GM18870 (cell line): ENCODE measurements at regions not wholly inside any gene's neighbourhood (a gene's known extent, or its start where the extent isn't known, plus 50 kb on each side); places are given as distances from the start of the nearest gene placed in this dataset.
A peak's percentile ranks its signal among the peaks of the same experiment; 100 is the strongest.
"Not testable (repeated sequence)": the region's sequence is repeated elsewhere in the genome, so short reads cannot be mapped to it uniquely, and the experiment has no call there.

Source experiments
- ATAC-seq: cut with Tn5 transposase; IDR thresholded peaks from one replicate; pipeline ENCODE4 v1.9.1; 2021; ENCODE audit warnings: moderate library complexity; ENCODE audit not compliant: unreplicated experiment

DNA sequence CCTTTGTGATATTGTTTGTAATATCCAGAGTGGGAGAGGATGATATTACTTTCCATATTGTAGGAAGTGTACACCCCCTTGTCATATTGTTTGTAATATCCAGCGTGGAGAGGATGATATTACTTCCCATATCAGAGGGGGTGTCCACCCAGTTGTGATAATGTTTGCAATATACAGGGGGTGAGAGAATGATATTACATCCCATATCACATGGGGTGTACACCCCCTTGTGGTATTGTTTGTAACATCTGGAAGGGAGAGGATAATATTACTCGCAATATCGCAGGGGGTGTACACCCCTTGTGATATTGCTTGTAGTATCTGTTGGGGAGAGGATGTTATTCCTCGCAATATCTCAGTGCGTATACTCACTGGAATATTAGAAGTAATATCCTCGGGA, 61.5 kb downstream of the PRSS23 start:
- ATAC-seq = no peak

DNA sequence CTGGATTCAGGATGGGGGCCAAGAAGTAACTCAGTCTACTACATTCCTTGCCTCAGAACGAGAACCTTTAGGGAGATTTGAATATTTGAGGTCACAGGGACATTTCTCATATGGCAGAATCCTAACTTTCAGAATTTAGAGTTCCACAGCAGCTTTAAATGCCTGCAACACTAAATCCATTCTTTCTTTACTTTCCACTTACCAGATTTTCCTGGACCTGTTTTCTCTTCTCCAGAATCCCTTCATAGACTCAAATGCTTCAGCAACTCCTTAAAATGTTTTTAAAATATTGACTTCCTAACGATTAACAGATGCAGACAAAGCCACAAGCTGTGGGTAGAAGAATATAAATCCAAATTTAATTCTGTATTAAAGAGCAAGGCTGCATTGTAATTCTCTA, 63.1 kb downstream of the PRSS23 start:
- ATAC-seq = no peak

DNA sequence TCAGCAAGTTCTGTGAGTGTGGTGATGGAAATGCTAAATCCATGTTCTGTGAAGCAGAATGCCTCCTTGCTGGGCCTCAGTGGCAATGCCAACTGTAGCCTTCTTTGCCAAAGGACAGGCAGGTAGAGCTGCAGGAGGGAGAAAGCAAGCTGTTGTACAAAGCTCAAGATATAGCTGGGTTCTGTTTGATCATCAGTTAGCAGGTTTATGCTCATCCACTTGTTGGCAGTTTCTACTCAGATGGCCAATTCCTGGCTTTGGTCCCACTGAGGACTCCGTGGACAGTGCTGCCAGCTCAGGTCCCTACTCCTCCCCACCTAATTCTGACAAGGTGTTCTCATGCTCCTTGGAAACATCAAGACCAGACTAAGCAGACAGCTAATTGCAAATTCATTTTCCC, 65.1 kb downstream of the PRSS23 start:
- ATAC-seq = no peak

DNA sequence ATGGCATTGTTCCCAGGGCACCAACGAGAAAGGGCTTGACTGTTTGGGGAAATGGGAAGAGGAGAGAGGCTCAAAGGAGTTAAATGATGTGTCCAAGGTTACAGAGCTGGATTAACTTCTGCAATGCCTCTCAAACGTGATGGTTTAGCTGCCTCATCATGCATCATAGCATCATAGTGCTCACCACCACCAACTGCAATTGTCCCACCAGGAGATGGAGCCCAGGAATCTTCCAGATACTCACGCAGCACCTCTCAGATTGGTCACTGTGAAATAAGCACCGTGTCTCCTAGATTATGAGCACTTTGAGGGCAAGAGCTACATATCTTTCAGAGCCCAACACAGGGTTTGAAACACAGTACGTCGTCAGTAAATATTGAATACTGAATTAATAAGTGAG, 69.2 kb downstream of the PRSS23 start:
- peak; percentile 16 for ATAC-seq

DNA sequence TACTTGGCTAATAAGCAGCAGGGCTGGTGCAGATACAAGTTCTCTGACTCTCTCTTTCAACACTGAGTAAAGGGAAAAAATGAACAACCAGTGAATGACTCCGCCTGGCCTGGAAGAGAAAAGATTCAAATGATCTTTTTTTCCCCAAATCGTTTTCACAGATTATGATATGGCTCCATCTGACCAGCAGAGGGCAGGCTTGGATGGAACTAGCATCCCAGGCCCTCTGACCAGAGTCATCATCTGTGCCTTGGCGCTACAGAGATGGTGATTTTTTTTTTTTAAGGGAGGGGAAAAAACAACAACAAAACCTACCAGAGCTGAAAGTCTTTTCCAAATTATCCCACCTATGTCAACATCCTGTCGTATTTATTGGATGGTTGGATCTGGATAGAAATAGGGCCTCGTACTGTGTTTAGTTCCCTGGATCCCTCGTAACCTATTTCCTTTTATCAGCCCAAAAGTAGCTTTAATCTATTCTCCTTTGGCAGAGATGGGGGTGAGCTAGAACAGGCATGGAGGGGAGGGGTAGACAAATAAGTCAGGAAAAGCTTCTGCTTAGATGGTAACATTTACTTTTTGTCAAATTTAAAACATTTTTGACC, 69.7 kb downstream of the PRSS23 start:
- ATAC-seq = peak; percentile 59

DNA sequence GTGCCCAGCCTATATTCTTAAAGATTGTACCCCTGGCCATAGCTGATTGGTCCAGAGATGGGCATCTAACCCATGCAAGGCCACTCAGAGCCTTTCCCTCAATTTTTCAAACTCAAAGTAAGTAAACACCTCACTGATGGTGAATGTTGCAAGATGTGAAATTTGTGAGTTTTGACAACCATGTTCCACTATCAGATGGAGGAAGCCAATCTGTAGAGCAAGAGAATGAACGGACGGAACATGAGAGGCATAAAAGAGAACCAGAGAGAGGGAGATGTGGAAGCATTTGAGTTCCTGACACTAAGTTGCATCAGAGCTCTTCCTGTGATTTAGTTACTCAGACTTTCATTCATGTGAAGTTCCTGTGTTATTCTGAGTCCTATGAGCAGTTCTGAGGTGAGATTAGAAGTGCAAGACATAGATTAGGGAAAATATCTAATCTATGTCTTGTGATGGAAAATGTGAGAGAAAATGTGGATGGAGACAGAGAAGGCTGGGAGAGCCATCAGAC, 73.3 kb downstream of the PRSS23 start:
- ATAC-seq = no peak

DNA sequence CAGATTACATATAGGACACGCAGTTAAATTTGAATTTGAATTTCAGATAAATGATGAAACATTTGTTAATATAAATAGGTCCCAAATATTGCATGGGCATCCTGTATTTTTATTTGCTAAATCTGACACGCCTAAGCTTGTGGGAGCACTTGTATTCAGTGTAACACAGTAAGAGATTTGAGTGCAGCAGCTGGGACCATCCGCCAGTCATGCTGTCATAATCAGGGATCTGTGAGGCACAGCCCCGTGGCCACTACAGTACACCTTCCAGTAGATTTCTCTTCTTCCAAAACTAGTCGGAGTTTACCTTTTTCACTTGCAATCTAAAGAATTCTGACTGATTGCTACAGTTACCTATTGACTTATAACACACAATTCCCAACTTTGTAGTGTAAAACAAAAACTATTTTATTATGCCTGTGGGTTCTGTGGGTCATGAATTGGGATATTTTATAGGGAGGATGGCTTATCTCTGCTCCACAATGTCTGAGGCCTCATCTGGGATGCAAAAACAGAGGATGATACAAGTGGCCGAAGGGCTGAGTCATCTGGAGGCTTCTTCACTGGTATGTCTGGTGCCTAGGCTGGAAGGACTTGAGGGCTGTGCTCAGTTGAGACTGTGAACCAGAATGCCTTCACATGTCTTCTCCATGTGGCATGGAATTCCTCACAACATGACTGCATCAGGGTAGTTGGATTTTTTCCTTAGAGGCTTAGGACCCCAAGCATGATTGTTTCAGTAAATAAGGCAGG, 74.1 kb downstream of the PRSS23 start:
- ATAC-seq = no peak

DNA sequence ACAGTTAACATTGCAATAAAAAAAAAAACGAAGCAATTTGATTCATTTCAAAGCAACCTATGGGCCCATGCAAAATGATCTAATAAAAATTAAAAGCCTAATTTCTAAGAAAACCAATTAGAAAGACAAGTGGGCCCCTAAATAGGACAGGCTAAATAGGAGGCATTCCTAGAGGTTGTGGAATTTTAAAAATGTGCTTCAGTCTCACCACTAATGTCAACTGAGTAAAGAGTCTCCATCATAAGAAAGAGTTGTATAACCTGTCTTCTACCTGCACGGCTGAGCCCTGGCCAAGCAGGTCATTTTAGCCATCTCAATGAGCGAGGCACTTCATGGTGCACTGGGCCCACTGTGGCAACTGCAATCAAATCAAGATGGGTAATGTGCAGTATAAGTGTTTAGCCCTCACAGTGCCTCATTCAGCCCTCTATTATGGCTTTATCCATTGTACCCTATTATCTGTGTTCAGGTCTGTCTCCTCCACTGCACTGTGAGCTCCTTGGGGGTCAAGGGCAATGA, 76.4 kb downstream of the PRSS23 start:
- no peak for ATAC-seq

DNA sequence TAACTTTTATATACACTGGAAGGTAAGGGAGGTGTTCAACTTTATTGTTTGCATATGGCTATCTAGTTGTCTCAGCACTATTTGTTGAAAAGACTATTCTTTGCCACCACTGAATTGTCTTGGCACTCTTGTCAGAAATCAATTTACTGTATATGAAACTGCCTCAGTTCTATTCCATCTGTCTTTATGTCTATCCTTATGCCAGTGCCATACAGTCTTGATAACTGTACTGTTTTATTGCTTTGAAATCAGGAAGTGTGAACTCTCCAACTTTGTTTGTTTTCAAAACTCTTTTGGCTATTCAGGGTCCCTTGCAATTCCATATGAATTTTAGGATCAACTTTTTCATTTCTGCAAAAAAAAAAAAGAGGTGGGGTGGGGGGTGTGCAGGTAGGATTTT, 77.2 kb downstream of the PRSS23 start:
- no peak for ATAC-seq

DNA sequence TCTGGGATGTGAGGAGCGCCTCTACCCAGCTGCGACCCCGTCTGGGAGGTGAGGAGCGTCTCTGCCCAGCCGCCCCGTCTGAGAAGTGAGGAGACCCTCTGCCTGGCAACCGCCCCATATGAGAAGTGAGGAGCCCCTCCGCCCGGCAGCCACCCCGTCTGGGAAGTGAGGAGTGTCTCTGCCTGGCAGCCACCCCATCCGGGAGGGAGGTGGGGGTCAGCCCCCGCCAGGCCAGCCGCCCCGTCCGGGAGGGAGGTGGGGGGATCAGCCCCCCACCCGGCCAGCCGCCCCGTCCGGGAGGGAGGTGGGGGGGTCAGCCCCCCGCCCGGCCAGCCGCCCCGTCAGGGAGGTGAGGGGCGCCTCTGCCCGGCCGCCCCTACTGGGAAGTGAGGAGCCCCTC, 76.0 kb downstream of the FZD4 start:
- not testable (repeated sequence) for ATAC-seq

DNA sequence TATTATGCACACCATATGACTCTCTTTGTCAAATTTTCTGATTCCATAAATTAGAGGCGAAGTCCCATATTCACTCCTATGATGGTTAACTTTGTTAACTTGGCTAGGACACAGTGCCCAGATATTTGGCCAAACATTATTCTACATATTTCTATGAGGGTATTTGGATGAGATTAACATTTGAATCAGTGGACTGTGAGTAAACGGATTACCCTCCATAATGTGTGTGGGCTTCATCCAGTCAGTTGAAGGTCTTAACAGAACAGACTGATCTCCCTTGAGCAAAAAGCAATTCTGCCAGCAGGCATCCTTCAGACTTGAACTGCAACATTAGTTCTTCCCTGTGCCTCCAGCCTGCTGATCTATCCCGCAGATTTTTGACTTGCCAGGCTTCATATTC, 69.9 kb downstream of the FZD4 start:
- no peak for ATAC-seq

DNA sequence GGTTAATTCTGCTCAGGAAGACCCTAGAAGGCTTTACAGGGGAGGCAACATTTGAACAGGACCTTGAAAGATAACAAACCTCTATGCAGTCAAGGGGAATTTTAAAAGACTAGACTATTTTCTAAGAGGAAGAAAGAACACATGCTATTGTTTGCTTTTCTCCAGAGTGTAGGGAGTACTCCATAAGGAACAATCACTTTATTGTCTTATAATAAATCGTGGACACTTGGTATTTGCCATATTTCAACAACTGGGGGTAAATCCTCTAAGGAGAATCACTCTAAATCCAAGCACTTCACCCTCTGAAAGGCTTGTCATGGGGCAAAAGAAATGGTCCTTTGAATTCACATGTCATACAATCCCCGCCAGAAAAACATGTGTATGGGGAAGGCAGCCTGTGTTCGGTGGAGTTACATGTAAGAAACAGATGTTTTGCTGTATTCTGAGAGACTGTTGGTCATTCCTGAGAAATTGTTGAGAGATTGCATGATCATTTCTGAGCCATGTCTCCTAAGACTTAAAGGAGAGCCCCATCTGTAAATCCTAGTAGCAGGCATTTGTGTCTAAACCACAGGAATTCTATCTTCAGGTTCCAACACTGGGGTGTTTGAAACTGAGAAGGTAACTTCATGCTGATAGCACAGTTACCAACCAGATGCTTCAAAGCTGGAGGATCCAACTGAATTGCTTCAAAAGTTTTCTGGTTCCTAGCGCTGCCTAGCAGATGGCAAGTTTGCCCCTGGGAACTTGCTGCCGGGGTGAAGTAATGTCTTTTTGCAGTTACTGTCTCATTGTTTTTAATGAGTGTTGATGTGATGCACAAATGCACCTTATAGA, 66.8 kb downstream of the FZD4 start:
- no peak for ATAC-seq

DNA sequence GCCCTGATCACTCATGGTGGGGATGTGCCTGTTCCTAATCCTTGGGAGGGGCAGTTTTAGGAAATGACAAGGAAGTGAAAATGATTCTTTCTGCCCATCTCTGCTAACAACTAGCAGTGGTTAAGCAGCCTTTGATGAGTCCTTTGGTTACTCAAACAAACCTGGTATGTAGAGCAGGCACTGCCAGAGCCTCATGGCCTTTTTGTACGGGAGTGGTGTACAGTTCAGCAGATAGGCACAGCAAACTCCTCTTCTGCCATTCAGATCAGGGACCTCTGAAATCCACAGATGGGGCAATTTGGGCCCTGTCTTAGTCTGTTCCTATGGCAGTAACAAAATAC, 66.2 kb downstream of the FZD4 start:
- ATAC-seq = no peak

DNA sequence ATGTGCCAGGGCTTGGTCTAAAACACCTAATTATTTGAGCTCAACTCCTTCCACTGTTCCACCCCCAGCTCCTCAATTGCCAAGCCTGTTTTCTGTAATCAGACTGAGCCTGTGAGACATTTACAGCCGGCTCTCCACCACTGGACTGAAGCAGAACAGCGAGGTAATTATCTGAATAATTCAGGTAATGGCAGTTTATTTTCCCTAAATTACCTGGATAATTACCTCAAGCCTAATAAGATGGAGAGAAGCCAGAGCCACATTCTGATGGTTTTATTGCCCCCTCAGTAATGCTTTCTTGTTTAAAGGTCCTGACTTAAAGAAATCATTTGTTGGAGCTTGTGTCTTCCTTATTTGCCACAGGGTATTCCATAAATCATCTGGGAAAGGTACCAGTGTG, 64.2 kb downstream of the FZD4 start:
- no peak for ATAC-seq

DNA sequence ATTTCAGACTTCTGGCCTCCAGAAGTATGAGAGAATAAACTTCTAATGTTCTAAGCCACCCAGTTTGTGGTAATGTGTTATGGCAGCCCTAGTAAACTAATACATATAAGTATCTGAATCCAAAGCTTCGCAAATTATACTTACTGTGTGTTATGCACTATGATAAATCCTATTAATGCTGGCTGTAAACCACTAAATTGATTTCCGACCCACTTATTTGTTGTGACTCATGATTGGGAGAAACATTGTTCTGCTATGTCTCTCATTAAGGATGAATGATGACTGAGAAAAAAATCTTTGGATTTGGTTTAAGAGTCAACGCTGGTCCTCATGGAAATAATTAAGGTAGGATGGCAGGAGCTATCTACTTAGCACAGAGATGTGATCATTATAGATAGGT, 62.0 kb downstream of the FZD4 start:
- no peak for ATAC-seq
